NB4 (cell line): ENCODE measurements at regions not wholly inside any gene's neighbourhood (a gene's known extent, or its start where the extent isn't known, plus 50 kb on each side); places are given as distances from the start of the nearest gene placed in this dataset.

Experiments
- CTCF ChIP-seq: IDR thresholded peaks from one replicate; pipeline ENCODE4 v1.5.1; 2012; ENCODE audit warnings: low read depth, low read length
- MYC ChIP-seq: IDR thresholded peaks from 2 replicates; pipeline ENCODE4 v1.6.1; 2011; ENCODE audit warnings: low read depth, low read length
- POLR2A ChIP-seq: IDR thresholded peaks from 2 replicates; pipeline ENCODE4 v1.6.1; 2011; ENCODE audit warnings: mild to moderate bottlenecking; ENCODE audit not compliant: insufficient read length; ENCODE audit errors: extremely low read depth
- TF ChIP-seq, protein P1 (sequence below): IDR thresholded peaks from 2 replicates; pipeline ENCODE4 v1.6.1; 2011; ENCODE audit warnings: low read depth, low read length

GRCh38 chr10:130432850-130433249, 296.7 kb downstream of the GLRX3 start:
- TF ChIP-seq, protein P1, sequence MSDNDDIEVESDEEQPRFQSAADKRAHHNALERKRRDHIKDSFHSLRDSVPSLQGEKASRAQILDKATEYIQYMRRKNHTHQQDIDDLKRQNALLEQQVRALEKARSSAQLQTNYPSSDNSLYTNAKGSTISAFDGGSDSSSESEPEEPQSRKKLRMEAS: no peak
- TF ChIP-seq POLR2A (no peak), CTCF (no peak), MYC (no peak)
